ENCODE measurements at regions not wholly inside any gene's neighbourhood (a gene's known extent, or its start where the extent isn't known, plus 50 kb on each side); places are given as distances from the start of the nearest gene placed in this dataset.

DNA sequence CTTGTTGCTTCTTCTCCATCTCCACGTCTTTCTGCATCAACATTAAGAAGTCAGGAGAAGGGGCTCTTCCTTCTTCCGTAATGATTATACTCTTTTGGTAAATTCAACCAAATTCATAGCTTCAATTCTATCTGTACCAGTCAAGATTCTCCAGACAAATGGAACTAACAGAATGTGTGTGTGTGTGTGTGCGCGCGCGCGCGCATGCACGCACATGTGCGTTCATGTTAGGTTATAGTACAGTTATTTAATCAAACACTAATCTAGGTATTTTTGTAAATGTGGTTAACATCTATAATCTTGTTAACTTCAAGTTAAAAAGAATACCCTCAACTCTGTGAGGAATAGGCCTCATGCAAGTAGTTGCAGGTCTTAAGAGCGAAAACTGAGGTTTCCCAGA is 150.3 kb upstream of the TAS2R1 start:
- Histone ChIP-seq H3K4me3 (ENCODE audit: control insufficient read depth in 2 of 3, extremely low read depth in 1 of 3, insufficient read depth in 2 of 3, low read depth in 1 of 3, low read length in 3 of 3) (no peak overlapping the region), H2AFZ (ENCODE audit: control insufficient read depth, low read length) (no peak overlapping the region), H3K79me2 (ENCODE audit: control insufficient read depth, insufficient read depth, low read length) (no peaks in the 10 kb centered on the region), H3K4me1 (ENCODE audit: control insufficient read depth, extremely low read depth, insufficient read depth, low read length) (no peaks in the 10 kb centered on the region), H4K20me1 (ENCODE audit: control insufficient read depth, extremely low read depth, insufficient read depth, low read length) (no peaks in the 10 kb centered on the region), H3K9ac (ENCODE audit: control insufficient read depth, extremely low read depth, insufficient read depth, low read length) (no peak overlapping the region), H3K36me3 (ENCODE audit: control insufficient read depth in 2 of 2, extremely low read depth in 1 of 2, insufficient read depth in 2 of 2, low read length in 2 of 2) (no peaks in the 10 kb centered on the region), H3K9me1 (ENCODE audit: control insufficient read depth, extremely low read depth, insufficient read depth, low read length) (no peaks in the 10 kb centered on the region), H3K27me3 (ENCODE audit: control insufficient read depth, extremely low read depth, insufficient read depth, low read length) (no peaks in the 10 kb centered on the region), H3K4me2 (ENCODE audit: control insufficient read depth, extremely low read depth, insufficient read depth, low read depth, low read length) (no peak overlapping the region), H3K27ac (ENCODE audit: control insufficient read depth, insufficient read depth, low read length) (no peak overlapping the region), H3K9me3 (ENCODE audit: control insufficient read depth, low read depth, low read length) (no peaks in the 10 kb centered on the region)
- TF ChIP-seq, protein P1, sequence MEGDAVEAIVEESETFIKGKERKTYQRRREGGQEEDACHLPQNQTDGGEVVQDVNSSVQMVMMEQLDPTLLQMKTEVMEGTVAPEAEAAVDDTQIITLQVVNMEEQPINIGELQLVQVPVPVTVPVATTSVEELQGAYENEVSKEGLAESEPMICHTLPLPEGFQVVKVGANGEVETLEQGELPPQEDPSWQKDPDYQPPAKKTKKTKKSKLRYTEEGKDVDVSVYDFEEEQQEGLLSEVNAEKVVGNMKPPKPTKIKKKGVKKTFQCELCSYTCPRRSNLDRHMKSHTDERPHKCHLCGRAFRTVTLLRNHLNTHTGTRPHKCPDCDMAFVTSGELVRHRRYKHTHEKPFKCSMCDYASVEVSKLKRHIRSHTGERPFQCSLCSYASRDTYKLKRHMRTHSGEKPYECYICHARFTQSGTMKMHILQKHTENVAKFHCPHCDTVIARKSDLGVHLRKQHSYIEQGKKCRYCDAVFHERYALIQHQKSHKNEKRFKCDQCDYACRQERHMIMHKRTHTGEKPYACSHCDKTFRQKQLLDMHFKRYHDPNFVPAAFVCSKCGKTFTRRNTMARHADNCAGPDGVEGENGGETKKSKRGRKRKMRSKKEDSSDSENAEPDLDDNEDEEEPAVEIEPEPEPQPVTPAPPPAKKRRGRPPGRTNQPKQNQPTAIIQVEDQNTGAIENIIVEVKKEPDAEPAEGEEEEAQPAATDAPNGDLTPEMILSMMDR (optimal IDR thresholded peaks at IDR 0.05 in 1 of 3, IDR thresholded peaks at IDR 0.05 in 1 of 3, conservative IDR thresholded peaks at IDR 0.05 in 1 of 3; ENCODE audit: extremely low read depth in 1 of 3, insufficient read depth in 2 of 3, low read length in 3 of 3), result no peak
- no peak for TF ChIP-seq EZH2 (IDR thresholded peaks at IDR 0.05; ENCODE audit: low read length)
- dilution Hi-C loops (cut with MboI; ENCODE audit: extremely low pct_ligation_motif_present, low sequenced_read_pairs), result no loop called here
- DNase-seq (ENCODE audit: low read depth, low spot score), result no peak
- FAIRE-seq, result no peak

DNA sequence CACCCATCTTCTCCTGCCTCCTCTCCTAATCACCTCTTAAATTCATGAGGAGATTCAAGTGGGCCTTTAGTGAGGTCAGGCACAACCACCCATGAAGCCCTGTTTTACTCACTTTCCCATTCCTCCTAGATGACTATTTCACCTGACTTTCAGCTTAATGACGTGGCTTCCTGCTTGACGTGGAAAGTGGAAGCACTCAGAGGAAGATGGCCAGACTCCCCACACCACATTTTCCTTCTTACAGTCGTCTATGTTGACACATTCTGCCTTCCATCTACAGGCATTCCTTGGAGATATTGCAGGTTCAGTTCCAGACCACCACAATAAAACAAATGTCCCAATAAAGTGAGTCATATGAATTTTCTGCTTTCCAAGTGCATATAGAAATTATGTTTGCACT is 146.4 kb upstream of the TAS2R1 start:
- FAIRE-seq, result no peak
- dilution Hi-C loops (cut with MboI; ENCODE audit: extremely low pct_ligation_motif_present, low sequenced_read_pairs), result no loop called here
- no peak overlapping the region for H3K9ac ChIP-seq (ENCODE audit: control insufficient read depth, extremely low read depth, insufficient read depth, low read length)
- H3K4me1 ChIP-seq (ENCODE audit: control insufficient read depth, extremely low read depth, insufficient read depth, low read length), result no peaks in the 10 kb centered on the region
- no peaks in the 10 kb centered on the region for H3K9me1 ChIP-seq (ENCODE audit: control insufficient read depth, extremely low read depth, insufficient read depth, low read length)
- no peaks in the 10 kb centered on the region for H4K20me1 ChIP-seq (ENCODE audit: control insufficient read depth, extremely low read depth, insufficient read depth, low read length)
- no peak overlapping the region for H3K27ac ChIP-seq (ENCODE audit: control insufficient read depth, insufficient read depth, low read length)
- no peak for DNase-seq (ENCODE audit: low read depth, low spot score)
- no peaks in the 10 kb centered on the region for H3K79me2 ChIP-seq (ENCODE audit: control insufficient read depth, insufficient read depth, low read length)
- H2AFZ ChIP-seq (ENCODE audit: control insufficient read depth, low read length), result no peak overlapping the region
- no peaks in the 10 kb centered on the region for H3K27me3 ChIP-seq (ENCODE audit: control insufficient read depth, extremely low read depth, insufficient read depth, low read length)
- H3K9me3 ChIP-seq (ENCODE audit: control insufficient read depth, low read depth, low read length), result no peaks in the 10 kb centered on the region
- no peak overlapping the region for H3K4me3 ChIP-seq (ENCODE audit: control insufficient read depth in 2 of 3, extremely low read depth in 1 of 3, insufficient read depth in 2 of 3, low read depth in 1 of 3, low read length in 3 of 3)
- no peak overlapping the region for H3K4me2 ChIP-seq (ENCODE audit: control insufficient read depth, extremely low read depth, insufficient read depth, low read depth, low read length)
- H3K36me3 ChIP-seq (ENCODE audit: control insufficient read depth in 2 of 2, extremely low read depth in 1 of 2, insufficient read depth in 2 of 2, low read length in 2 of 2), result no peaks in the 10 kb centered on the region
- TF ChIP-seq, protein P1 (optimal IDR thresholded peaks at IDR 0.05 in 1 of 3, IDR thresholded peaks at IDR 0.05 in 1 of 3, conservative IDR thresholded peaks at IDR 0.05 in 1 of 3; ENCODE audit: extremely low read depth in 1 of 3, insufficient read depth in 2 of 3, low read length in 3 of 3), result no peak
- no peak for TF ChIP-seq EZH2 (IDR thresholded peaks at IDR 0.05; ENCODE audit: low read length)
